Lower leg skin (tissue), 3 donors: ENCODE measurements at regions not wholly inside any gene's neighbourhood (a gene's known extent, or its start where the extent isn't known, plus 50 kb on each side); places are given as distances from the start of the nearest gene placed in this dataset.

Experiments used
- CTCF ChIP-seq, 3 donors: fragments of 450-650 bp; IDR thresholded peaks; one replicate each; pipeline ENCODE4 v1.5.1; 2016; ENCODE audit warnings: antibody characterized with exemption in 3 of 3, mild to moderate bottlenecking in 3 of 3, moderate library complexity in 2 of 3
- POLR2A ChIP-seq, 2 donors: fragments of 450-650 bp; IDR thresholded peaks; one replicate each; pipeline ENCODE4 v1.6.1; 2016 to 2017; ENCODE audit warnings: antibody characterized with exemption in 2 of 2, mild to moderate bottlenecking in 1 of 2, moderate library complexity in 1 of 2

GRCh38 chr21:18869104-18869503 lies 465.5 kb upstream of the TMPRSS15 start:
- no peak for TF ChIP-seq CTCF (IDR thresholded peaks at IDR 0.05)
- TF ChIP-seq POLR2A (IDR thresholded peaks at IDR 0.05) = no peak
